HepG2 (cell line): ENCODE measurements at regions not wholly inside any gene's neighbourhood (a gene's known extent, or its start where the extent isn't known, plus 50 kb on each side); places are given as distances from the start of the nearest gene placed in this dataset.

ENCODE experiments used
- ATAC-seq: fragments of 200-7000 bp; cut with Tn5 transposase; 3 replicates; pipeline ENCODE4 v1.9.1; 2020; ENCODE audit warnings: mild to moderate bottlenecking, moderate library complexity
- BruUV-seq: library from RNA; stranded (reverse); fragments of 400-500 nt; replicated peaks from 2 replicates; lab custom pipeline; 2021; lab: Mats Ljungman, UMichigan
- CTCF ChIA-PET: fragments of 300-600 bp; formaldehyde crosslinking; extraction: SDS; loops from one replicate; lab custom pipeline; 2021; ENCODE audit warnings: low total read pairs, inconsistent platforms, low intra/inter-chr PET ratio; lab: Yijun Ruan, JAX
- POLR2A ChIA-PET: fragments of 350-600 bp; sonication (Branson Sonifier 250); formaldehyde crosslinking; loops from one replicate; lab custom pipeline; 2020; ENCODE audit warnings: antibody characterized with exemption, inconsistent platforms; lab: Yijun Ruan, JAX
- DNase-seq: peaks from one replicate; pipeline ENCODE4 v3.0.0-alpha.2; 2015; ENCODE audit warnings: low spot score
- FAIRE-seq: peaks from 3 replicates; lab custom pipeline; 2011; peaks lifted over from hg19 to GRCh38; lab: Jason Lieb, UNC
- H2AFZ ChIP-seq: one replicate; pipeline ENCODE4 v1.6.1; 2011; ENCODE audit warnings: low read length, inconsistent platforms
- H3K27ac ChIP-seq: fragments of 300-600 bp; 3 replicates; pipeline ENCODE4 v1.8.0; 2011; ENCODE audit warnings: mixed run types, mild to moderate bottlenecking, mixed read lengths, low read length, inconsistent platforms; ENCODE audit not compliant: insufficient read depth; ENCODE audit errors: extremely low read length
- H3K27me3 ChIP-seq, 2 experiments: fragments of 200-600 bp in 1 of 2; 2 replicates in 1 of 2; 3 replicates in 1 of 2; pipeline versions ENCODE4 v1.6.0 to v1.8.0; 2011; ENCODE audit warnings: low read length in 2 of 2, mild to moderate bottlenecking in 2 of 2, moderate library complexity in 2 of 2, inconsistent platforms in 1 of 2; ENCODE audit not compliant: insufficient read depth in 2 of 2, control insufficient read depth in 1 of 2
- H3K36me3 ChIP-seq, 2 experiments: fragments of 200-600 bp in 1 of 2; replicated peaks in 1 of 2; 2 replicates in 1 of 2; 3 replicates in 1 of 2; pipeline versions ENCODE4 v1.5.1 to v1.8.0; 2011; ENCODE audit warnings: low read length in 2 of 2, inconsistent platforms in 1 of 2; ENCODE audit not compliant: insufficient read depth in 2 of 2, control insufficient read depth in 1 of 2
- H3K4me1 ChIP-seq: 2 replicates; pipeline ENCODE4 v1.5.1; 2012; ENCODE audit warnings: low read length, inconsistent platforms; ENCODE audit not compliant: insufficient read depth
- H3K4me2 ChIP-seq: 2 replicates; pipeline ENCODE4 v1.6.0; 2011; ENCODE audit warnings: low read depth, low read length, inconsistent platforms
- H3K4me3 ChIP-seq, 3 experiments: fragments of 200-600 bp in 1 of 3; sonication (generic), shearing (Covaris generic) in 1 of 3; replicated peaks in 1 of 3; 2 replicates each; pipeline ENCODE4 v1.5.1; 2011 to 2016; ENCODE audit warnings: low read length in 3 of 3, inconsistent platforms in 2 of 3, low read depth in 2 of 3, mild to moderate bottlenecking in 2 of 3, control low read depth in 1 of 3, mixed read lengths in 1 of 3; ENCODE audit not compliant: insufficient read depth in 1 of 3
- H3K79me2 ChIP-seq: one replicate; pipeline ENCODE4 v1.6.1; 2011; ENCODE audit warnings: low read length, inconsistent platforms; ENCODE audit not compliant: insufficient read depth
- H3K9ac ChIP-seq: 2 replicates; pipeline ENCODE4 v1.6.0; 2011; ENCODE audit warnings: mild to moderate bottlenecking, low read depth, low read length, inconsistent platforms; ENCODE audit not compliant: insufficient read depth
- H3K9me3 ChIP-seq: 2 replicates; pipeline ENCODE4 v1.5.1; 2012; ENCODE audit warnings: mild to moderate bottlenecking, low read length
- H4K20me1 ChIP-seq: 2 replicates; pipeline ENCODE4 v1.6.0; 2011; ENCODE audit warnings: inconsistent platforms, mild to moderate bottlenecking, low read length, moderate library complexity; ENCODE audit not compliant: insufficient read depth
- E2F1 ChIP-seq: sonication (generic); formaldehyde crosslinking; IDR thresholded peaks from 2 replicates; pipeline ENCODE4 v1.5.0; 2020; ENCODE audit warnings: missing genetic modification reagents
- HMG20A ChIP-seq: IDR thresholded peaks from 2 replicates; pipeline ENCODE4 v1.6.1; 2016; ENCODE audit warnings: borderline replicate concordance
- MYPOP ChIP-seq: sonication (generic); formaldehyde crosslinking; IDR thresholded peaks from 2 replicates; pipeline ENCODE4 v1.8.1; 2023; ENCODE audit warnings: mild to moderate bottlenecking, moderate library complexity, missing genetic modification reagents
- PAF1 ChIP-seq: IDR thresholded peaks from 2 replicates; pipeline ENCODE4 v1.6.1; 2016; ENCODE audit warnings: missing genetic modification reagents, missing compliant biosample characterization
- PRDM10 ChIP-seq: sonication (generic); formaldehyde crosslinking; IDR thresholded peaks from 2 replicates; pipeline ENCODE4 v1.4.0; 2020; ENCODE audit warnings: low read depth, missing genetic modification reagents
- RBAK ChIP-seq: sonication (generic); formaldehyde crosslinking; IDR thresholded peaks from 2 replicates; pipeline ENCODE4 v1.5.1; 2020; ENCODE audit warnings: mild to moderate bottlenecking, missing genetic modification reagents
- TCF12 ChIP-seq, 2 experiments: fragments of 450-650 bp in 1 of 2; sonication (generic) in 1 of 2; formaldehyde crosslinking in 1 of 2; IDR thresholded peaks; 2 replicates each; pipeline versions ENCODE4 v1.6.1 to v1.8.0; 2017 to 2022; ENCODE audit warnings: antibody characterized with exemption in 1 of 2, mild to moderate bottlenecking in 1 of 2, missing genetic modification reagents in 1 of 2, moderate library complexity in 1 of 2
- ZEB1 ChIP-seq: IDR thresholded peaks from 2 replicates; pipeline ENCODE4 v1.6.1; 2012; ENCODE audit warnings: mild to moderate bottlenecking, low read depth, inconsistent platforms; ENCODE audit not compliant: insufficient replicate concordance
- ZNF468 ChIP-seq: sonication (generic); formaldehyde crosslinking; IDR thresholded peaks from 2 replicates; pipeline ENCODE4 v1.8.0; 2022; ENCODE audit warnings: mild to moderate bottlenecking, moderate library complexity, missing genetic modification reagents
- ZNF709 ChIP-seq: sonication (generic); formaldehyde crosslinking; IDR thresholded peaks from 2 replicates; pipeline ENCODE4 v1.5.0; 2020; ENCODE audit warnings: mild to moderate bottlenecking, missing genetic modification reagents
- WGBS: methylation state at CpG from one replicate; pipeline ENCODE4 v1.1.6; 2017; ENCODE audit warnings: low lambda C conversion rate; 5-methylcytosine and 5-hydroxymethylcytosine counted together
- in situ Hi-C: cut with HindIII; loops from 2 replicates; pipeline ENCODE4 v1.10.0; 2017; ENCODE audit warnings: low pct_unique_long_range_greater_than_20kb; ENCODE audit not compliant: extremely low pct_ligation_motif_present
- intact Hi-C: fragments of 100-400 bp; cut with micrococcal nuclease; formaldehyde crosslinking; loops from one replicate; pipeline ENCODE4 v1.10.0; 2022; ENCODE audit not compliant: unreplicated experiment

GRCh38 chr13:102933122-102933521 is 87.3 kb downstream of the ERCC5 start:
- Histone ChIP-seq H2AFZ (no peak overlapping the region), H3K9ac (no peak overlapping the region), H3K36me3 (no peaks in the 10 kb centered on the region), H3K27ac (no peak overlapping the region), H3K4me1 (no peaks in the 10 kb centered on the region), H3K79me2 (no peaks in the 10 kb centered on the region), H3K9me3 (no peaks in the 10 kb centered on the region), H3K4me3 (no peak overlapping the region), H4K20me1 (no peaks in the 10 kb centered on the region), H3K27me3 (no peaks in the 10 kb centered on the region; a peak in 1 of 5 replicates), H3K4me2 (no peak overlapping the region)
- TF ChIP-seq RBAK: no peak
- TF ChIP-seq ZEB1: no peak
- TF ChIP-seq TCF12 (IDR thresholded peaks at IDR 0.05): no peak
- no peak for TF ChIP-seq TCF12 (CRISPR knock-in tag; IDR thresholded peaks at IDR 0.05)
- no peak for TF ChIP-seq HMG20A
- TF ChIP-seq ZNF468 (CRISPR knock-in tag): no peak
- TF ChIP-seq PAF1: no peak
- TF ChIP-seq E2F1 (CRISPR knock-in tag): no peak
- TF ChIP-seq MYPOP (CRISPR knock-in tag): no peak
- no peak for TF ChIP-seq ZNF709 (CRISPR knock-in tag)
- no peak for TF ChIP-seq PRDM10 (CRISPR knock-in tag)
- intact Hi-C loops (no loop called here), in situ Hi-C loops (no loop called here)
- DNase-seq (no peak), FAIRE-seq (no peak), ATAC-seq (no peak)
- ChIA-PET CTCF (no interaction called here), POLR2A (no interaction called here)
- BruUV-seq: no TSS peak
- WGBS: 20% methylated on average over 6 of the region's 6 CpGs
